Cardiac fibroblast (primary cell): ENCODE measurements at regions not wholly inside any gene's neighbourhood (a gene's known extent, or its start where the extent isn't known, plus 50 kb on each side); places are given as distances from the start of the nearest gene placed in this dataset.
A peak's percentile ranks its signal among the peaks of the same experiment; 100 is the strongest.

Source experiments
- DNase-seq, 2 donors: peaks; one replicate each; pipeline versions ENCODE4 v3.0.0 to v3.0.0-alpha.2; 2010; ENCODE audit warnings: low read depth in 2 of 2
- H3K4me3 ChIP-seq, 2 donors: replicated peaks in 1 of 2; 1 replicate in 1 of 2; 2 replicates in 1 of 2; pipeline ENCODE4 v1.5.1; 2011; ENCODE audit warnings: low read depth in 2 of 2, low read length in 2 of 2, mild to moderate bottlenecking in 2 of 2, moderate library complexity in 1 of 2
- CTCF ChIP-seq: IDR thresholded peaks from one replicate; pipeline ENCODE4 v1.5.1; 2011; ENCODE audit warnings: low read depth, mild to moderate bottlenecking, low read length, inconsistent platforms

DNA sequence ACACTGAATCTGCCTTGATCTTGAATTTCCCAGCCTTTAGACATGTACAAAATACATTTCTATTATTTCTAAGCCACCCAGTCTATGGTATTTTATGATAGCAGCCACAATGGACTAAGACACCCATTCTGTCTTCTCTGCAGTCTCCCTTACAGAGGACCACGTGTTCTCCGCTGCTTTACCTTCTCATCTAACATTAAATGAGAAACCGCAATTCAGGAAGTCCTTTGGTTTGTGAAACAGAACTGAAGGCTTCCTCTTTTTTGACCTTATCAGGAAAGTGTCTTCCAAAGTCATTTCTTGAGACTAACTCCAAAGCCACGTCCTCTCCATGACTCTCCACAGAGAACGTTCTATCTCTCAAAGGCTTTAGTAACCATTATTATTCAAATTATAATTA, 560.1 kb downstream of the OMA1 start:
- H3K4me3 ChIP-seq, result no peak overlapping the region
- no peak for TF ChIP-seq CTCF
- DNase-seq, result no peak

DNA sequence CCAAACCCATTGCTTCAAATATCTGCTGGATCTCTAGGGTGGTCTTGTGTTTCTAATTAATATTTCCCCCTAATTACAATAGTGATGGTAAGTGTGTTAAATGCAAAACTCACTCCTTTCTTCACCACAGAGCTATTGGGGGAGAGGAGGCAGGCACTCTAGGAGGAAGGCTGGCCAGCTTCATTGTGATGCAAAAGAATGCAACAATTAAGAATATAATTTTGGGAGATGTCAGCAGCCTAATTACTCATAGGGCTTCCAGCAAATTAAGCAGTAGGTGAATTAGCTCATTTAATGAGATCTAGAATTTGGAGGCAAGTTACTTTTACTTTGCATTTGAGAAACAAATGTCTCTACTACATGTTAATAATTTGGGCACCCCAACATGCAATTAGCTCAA, 560.4 kb upstream of the DAB1 start:
- no peak for TF ChIP-seq CTCF
- no peak overlapping the region for H3K4me3 ChIP-seq
- DNase-seq, result no peak

DNA sequence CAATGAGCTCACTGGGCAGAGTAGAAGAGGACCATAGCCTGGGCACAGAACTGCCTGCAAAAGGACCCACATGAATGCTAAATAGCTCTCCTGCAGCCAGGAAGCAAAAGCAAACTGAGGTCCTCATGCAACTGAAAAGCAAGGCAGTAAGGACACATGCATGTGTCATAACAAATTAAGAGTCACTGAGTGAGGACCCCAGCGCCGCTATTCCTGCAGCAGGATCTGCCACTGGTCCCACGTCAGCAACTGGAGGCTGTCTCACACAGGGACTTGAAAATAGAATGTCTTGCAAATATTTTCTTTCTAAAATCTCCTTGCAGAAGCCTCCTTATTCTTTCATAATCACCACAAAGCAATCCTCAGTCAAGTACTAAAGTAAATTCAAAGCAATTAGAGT, 559.6 kb upstream of the DAB1 start:
- DNase-seq, result no peak
- TF ChIP-seq CTCF, result no peak

GRCh38 chr1:57982852-57983251, 559.0 kb upstream of the DAB1 start:
- no peak for DNase-seq
- TF ChIP-seq CTCF, result no peak
- no peak overlapping the region for H3K4me3 ChIP-seq

More for the DNA sequence above, 559.6 kb upstream of the DAB1 start:
- no peak overlapping the region for H3K4me3 ChIP-seq

DNA sequence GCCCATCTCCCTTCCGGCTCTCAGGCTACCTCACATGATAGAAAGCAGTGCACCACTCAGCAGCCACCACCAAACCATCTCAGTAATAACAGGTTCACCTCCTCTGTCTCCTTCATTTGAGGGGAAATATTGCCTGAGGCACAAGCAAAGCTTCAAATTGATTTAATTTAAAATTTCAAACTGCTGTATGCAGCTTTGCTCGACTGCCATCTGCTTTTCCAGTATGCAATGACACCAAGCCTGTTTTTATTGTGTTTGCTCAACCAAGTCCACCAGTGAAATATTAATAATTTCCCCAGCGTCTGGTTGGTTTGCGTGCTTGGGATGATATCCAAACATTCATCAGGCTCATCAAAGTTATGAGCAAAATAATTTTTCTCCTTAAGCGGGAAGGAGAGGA, 552.4 kb upstream of the DAB1 start:
- no peak overlapping the region for H3K4me3 ChIP-seq
- no peak for DNase-seq
- no peak for TF ChIP-seq CTCF

DNA sequence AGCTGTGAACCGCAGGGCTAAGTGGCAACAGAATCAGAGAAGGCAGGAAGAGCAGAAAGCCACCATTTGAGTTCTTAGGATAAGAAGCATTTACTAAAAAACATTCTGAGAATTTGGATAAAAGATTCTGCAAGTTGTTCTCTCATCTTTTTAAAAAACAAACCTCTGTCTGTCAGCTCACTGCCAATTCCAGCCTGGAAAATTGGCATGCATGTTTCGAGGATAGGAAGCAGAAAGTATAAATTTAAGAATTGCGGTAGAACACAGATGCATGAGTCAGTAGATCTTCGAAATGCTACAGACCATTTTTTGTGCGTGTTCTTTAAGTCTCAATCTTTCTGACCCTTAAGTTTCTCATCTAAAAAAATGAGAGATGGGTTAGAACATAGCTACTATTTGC, 544.5 kb upstream of the DAB1 start:
- no peak for TF ChIP-seq CTCF
- DNase-seq, result no peak
- no peak overlapping the region for H3K4me3 ChIP-seq

- no peak for TF ChIP-seq CTCF
- peak in 1 of 2 donors; percentile 1 for DNase-seq
- H3K4me3 ChIP-seq, result no peak overlapping the region
These were observed 543.0 kb upstream of the DAB1 start for GRCh38 chr1:57966751-57967406.
